ENCODE measurements at regions not wholly inside any gene's neighbourhood (a gene's known extent, or its start where the extent isn't known, plus 50 kb on each side); places are given as distances from the start of the nearest gene placed in this dataset.

DNA sequence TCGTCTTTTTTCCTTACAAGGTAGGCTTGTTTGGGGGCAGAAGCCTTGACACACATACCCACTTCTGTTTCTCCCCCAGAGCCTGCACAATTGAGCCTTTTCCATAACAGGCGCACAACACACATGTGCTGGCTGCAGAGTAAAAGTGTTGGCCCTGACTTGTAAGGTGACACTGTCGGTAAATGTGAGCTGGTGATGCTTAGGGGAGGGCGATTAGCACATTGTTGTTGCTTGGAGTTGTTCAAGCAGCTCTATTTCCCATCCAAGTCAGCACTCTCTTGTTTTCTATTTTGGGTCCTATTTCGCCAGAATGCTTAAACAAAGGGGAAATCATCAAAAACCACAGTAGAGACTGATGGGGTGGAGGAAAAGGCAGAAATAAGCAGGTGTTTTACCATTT, 51.9 kb upstream of the PTPRJ start:
- no peak overlapping the region for H3K4me3 ChIP-seq (ENCODE audit: low read depth in 1 of 3, low read length in 3 of 3)
- H3K4me1 ChIP-seq (ENCODE audit: control insufficient read depth in 4 of 4, insufficient read depth in 4 of 4, low read length in 3 of 4) = peaks cover 0 to 5% (median 1%) of the 10 kb centered on the region in 4 donors
- no peak for DNase-seq (ENCODE audit: low spot score)
- 85% methylated on average over 5 of the region's 5 CpGs for WGBS
- H3K9me3 ChIP-seq (ENCODE audit: control insufficient read depth in 4 of 4, low read length in 3 of 4) = no peaks in the 10 kb centered on the region
- H3K36me3 ChIP-seq (ENCODE audit: control insufficient read depth in 4 of 4, insufficient read depth in 3 of 4, low read depth in 1 of 4, low read length in 3 of 4) = no peaks in the 10 kb centered on the region
- no peaks in the 10 kb centered on the region for H3K27me3 ChIP-seq (ENCODE audit: control insufficient read depth in 4 of 4, insufficient read depth in 4 of 4, low read length in 3 of 4)
- no peak overlapping the region for H3K27ac ChIP-seq (ENCODE audit: low read depth in 1 of 2, low read length in 2 of 2)
- no peak for TF ChIP-seq REST (IDR thresholded peaks at IDR 0.05)
- TF ChIP-seq FOXA2 (IDR thresholded peaks at IDR 0.05) = no peak
- no peak overlapping the region for H3K9ac ChIP-seq (ENCODE audit: low read depth in 1 of 2, low read length in 2 of 2)

- Histone ChIP-seq H3K4me1 (ENCODE audit: control insufficient read depth in 4 of 4, insufficient read depth in 4 of 4, low read length in 3 of 4) (peaks cover 0 to 5% (median 1%) of the 10 kb centered on the region in 4 donors), H3K9ac (ENCODE audit: low read depth in 1 of 2, low read length in 2 of 2) (no peak overlapping the region), H3K36me3 (ENCODE audit: control insufficient read depth in 4 of 4, insufficient read depth in 3 of 4, low read depth in 1 of 4, low read length in 3 of 4) (no peaks in the 10 kb centered on the region), H3K4me3 (ENCODE audit: low read depth in 1 of 3, low read length in 3 of 3) (no peak overlapping the region), H3K9me3 (ENCODE audit: control insufficient read depth in 4 of 4, low read length in 3 of 4) (no peaks in the 10 kb centered on the region), H3K27ac (ENCODE audit: low read depth in 1 of 2, low read length in 2 of 2) (peak overlapping the region in 1 of 2 donors; percentile 25), H3K27me3 (ENCODE audit: control insufficient read depth in 4 of 4, insufficient read depth in 4 of 4, low read length in 3 of 4) (no peaks in the 10 kb centered on the region)
- WGBS = 24% methylated on average over 8 of the region's 8 CpGs
- TF ChIP-seq EGR1 (IDR thresholded peaks at IDR 0.05; ENCODE audit: low read depth in 2 of 2) (no peak), RXRA (IDR thresholded peaks at IDR 0.05) (peak in 1 of 2 donors; percentile 15), SP1 (IDR thresholded peaks at IDR 0.05) (peak; percentile 11), FOXA2 (IDR thresholded peaks at IDR 0.05) (no peak), GABPA (IDR thresholded peaks at IDR 0.05 in 1 of 2, conservative IDR thresholded peaks at IDR 0.05 in 1 of 2) (no peak), RAD21 (IDR thresholded peaks at IDR 0.05) (no peak), JUND (IDR thresholded peaks at IDR 0.05) (no peak), REST (IDR thresholded peaks at IDR 0.05) (no peak), YY1 (IDR thresholded peaks at IDR 0.05) (no peak)
- no peak for DNase-seq (ENCODE audit: low spot score)
These were observed 56.1 kb upstream of the PTPRJ start for GRCh38 chr11:47924184-47924691.

DNA sequence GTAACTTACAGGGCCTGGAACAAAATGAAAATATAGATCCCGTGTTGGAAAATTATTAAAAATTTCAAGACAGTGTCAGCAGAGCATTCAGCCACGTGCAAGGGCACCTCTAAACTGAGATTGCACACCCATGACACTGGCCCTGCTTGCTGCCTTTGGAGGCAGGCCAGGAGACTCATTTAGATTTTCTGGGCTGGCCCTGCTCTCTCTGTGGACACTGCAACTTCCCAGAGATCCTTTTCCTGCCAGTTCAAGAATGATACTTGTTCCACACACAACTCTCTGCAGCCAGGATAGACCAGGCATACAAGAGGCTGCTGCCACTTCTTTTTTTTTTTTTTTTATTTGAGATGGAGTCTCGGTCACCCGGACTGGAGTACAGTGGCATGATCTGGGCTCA, 56.7 kb upstream of the PTPRJ start:
- Histone ChIP-seq H3K36me3 (ENCODE audit: control insufficient read depth in 4 of 4, insufficient read depth in 3 of 4, low read depth in 1 of 4, low read length in 3 of 4) (no peaks in the 10 kb centered on the region), H3K9me3 (ENCODE audit: control insufficient read depth in 4 of 4, low read length in 3 of 4) (no peaks in the 10 kb centered on the region)

More for the DNA sequence above, 56.7 kb upstream of the PTPRJ start:
- Histone ChIP-seq H3K4me1 (ENCODE audit: control insufficient read depth in 4 of 4, insufficient read depth in 4 of 4, low read length in 3 of 4) (peaks cover 0 to 5% (median 1%) of the 10 kb centered on the region in 4 donors), H3K4me3 (ENCODE audit: low read depth in 1 of 3, low read length in 3 of 3) (no peak overlapping the region), H3K27me3 (ENCODE audit: control insufficient read depth in 4 of 4, insufficient read depth in 4 of 4, low read length in 3 of 4) (no peaks in the 10 kb centered on the region), H3K27ac (ENCODE audit: low read depth in 1 of 2, low read length in 2 of 2) (no peak overlapping the region), H3K9ac (ENCODE audit: low read depth in 1 of 2, low read length in 2 of 2) (no peak overlapping the region)
- TF ChIP-seq, protein P1, sequence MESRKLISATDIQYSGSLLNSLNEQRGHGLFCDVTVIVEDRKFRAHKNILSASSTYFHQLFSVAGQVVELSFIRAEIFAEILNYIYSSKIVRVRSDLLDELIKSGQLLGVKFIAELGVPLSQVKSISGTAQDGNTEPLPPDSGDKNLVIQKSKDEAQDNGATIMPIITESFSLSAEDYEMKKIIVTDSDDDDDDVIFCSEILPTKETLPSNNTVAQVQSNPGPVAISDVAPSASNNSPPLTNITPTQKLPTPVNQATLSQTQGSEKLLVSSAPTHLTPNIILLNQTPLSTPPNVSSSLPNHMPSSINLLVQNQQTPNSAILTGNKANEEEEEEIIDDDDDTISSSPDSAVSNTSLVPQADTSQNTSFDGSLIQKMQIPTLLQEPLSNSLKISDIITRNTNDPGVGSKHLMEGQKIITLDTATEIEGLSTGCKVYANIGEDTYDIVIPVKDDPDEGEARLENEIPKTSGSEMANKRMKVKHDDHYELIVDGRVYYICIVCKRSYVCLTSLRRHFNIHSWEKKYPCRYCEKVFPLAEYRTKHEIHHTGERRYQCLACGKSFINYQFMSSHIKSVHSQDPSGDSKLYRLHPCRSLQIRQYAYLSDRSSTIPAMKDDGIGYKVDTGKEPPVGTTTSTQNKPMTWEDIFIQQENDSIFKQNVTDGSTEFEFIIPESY (IDR thresholded peaks at IDR 0.05) = no peak
- TF ChIP-seq GABPA (IDR thresholded peaks at IDR 0.05 in 1 of 2, conservative IDR thresholded peaks at IDR 0.05 in 1 of 2) (no peak), FOXA1 (IDR thresholded peaks at IDR 0.05) (no peak), TAF1 (conservative IDR thresholded peaks at IDR 0.05) (no peak), SP1 (IDR thresholded peaks at IDR 0.05) (no peak), MAX (IDR thresholded peaks at IDR 0.05) (no peak)
- TF ChIP-seq, protein P2, sequence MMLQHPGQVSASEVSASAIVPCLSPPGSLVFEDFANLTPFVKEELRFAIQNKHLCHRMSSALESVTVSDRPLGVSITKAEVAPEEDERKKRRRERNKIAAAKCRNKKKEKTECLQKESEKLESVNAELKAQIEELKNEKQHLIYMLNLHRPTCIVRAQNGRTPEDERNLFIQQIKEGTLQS (IDR thresholded peaks at IDR 0.05) = no peak
- 48% methylated on average over 4 of the region's 4 CpGs for WGBS
- DNase-seq (ENCODE audit: low spot score) = no peak
